KBM-7 (cell line): ENCODE measurements at regions not wholly inside any gene's neighbourhood (a gene's known extent, or its start where the extent isn't known, plus 50 kb on each side); places are given as distances from the start of the nearest gene placed in this dataset.

ENCODE experiments used
- DNase-seq: peaks from one replicate; pipeline ENCODE4 v3.0.0-alpha.2; 2015
- in situ Hi-C: fragments of 300-500 bp; cut with MboI; formaldehyde crosslinking; loops from 2 replicates; pipeline ENCODE4 v1.14.3; 2020; ENCODE audit warnings: low sequenced_read_pairs, low pct_unique_long_range_greater_than_20kb, mixed read lengths

DNA sequence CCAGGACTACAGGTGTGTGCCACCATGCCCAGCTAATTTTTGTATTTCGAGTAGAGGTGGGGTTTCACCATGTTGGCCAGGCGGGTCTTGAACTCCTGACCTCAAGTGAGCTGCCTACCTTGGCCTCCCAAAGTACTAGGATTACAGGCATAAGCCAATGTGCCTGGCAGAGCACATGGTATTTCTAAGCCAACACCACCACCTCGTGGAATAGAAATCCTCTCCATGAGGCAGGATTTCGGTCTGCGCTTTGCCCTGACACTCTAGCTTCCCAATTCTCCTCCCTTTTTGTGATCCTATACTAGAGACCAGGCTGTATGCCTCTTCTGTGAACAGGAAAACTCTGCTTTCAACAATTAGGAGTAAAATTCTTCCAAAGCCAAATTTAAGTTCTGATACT, 372.2 kb downstream of the VGLL3 start:
- DNase-seq: no peak
- in situ Hi-C loops: no loop called here

- DNase-seq: no peak
- in situ Hi-C loops: no loop called here
Observed at GRCh38 chr3:86605166-86605565, 385.8 kb downstream of the VGLL3 start.

GRCh38 chr3:86595696-86596095, 395.3 kb downstream of the VGLL3 start:
- no peak for DNase-seq
- in situ Hi-C loops: no loop called here

- DNase-seq: no peak
- in situ Hi-C loops: no loop called here
Observed at GRCh38 chr3:86594838-86595237, 396.1 kb downstream of the VGLL3 start.

DNA sequence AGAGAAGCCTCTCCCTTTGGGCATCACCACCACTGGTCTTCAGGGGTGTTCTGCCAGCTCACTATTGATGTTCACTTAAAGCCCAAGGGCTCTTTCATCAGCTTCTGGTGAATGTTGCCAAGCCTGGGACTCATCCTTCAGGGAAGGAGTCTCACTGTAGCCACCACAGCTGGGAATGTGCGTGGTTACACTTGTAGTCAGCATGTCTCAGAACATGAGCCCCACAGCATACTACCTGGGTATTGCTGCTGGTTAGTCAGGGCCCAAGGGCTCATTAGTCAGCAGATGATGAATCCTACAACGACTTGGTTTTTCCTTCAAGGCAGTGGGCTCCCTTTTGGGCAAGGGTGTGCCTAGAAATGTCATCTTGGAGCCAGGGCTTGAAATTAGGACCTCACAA, 412.9 kb downstream of the VGLL3 start:
- in situ Hi-C loops: no loop called here
- DNase-seq: no peak

GRCh38 chr3:86563400-86563970, 427.5 kb downstream of the VGLL3 start:
- in situ Hi-C loops: no loop called here
- peak; percentile 40 for DNase-seq

GRCh38 chr3:86562090-86562489, 428.9 kb downstream of the VGLL3 start:
- no peak for DNase-seq

GRCh38 chr3:86561215-86561614, 429.7 kb downstream of the VGLL3 start:
- DNase-seq: no peak
- in situ Hi-C loops: no loop called here

More at GRCh38 chr3:86562090-86562489, 428.9 kb downstream of the VGLL3 start:
- in situ Hi-C loops: no loop called here

GRCh38 chr3:86554383-86554782, 436.6 kb downstream of the VGLL3 start:
- in situ Hi-C loops: no loop called here
- DNase-seq: no peak

- in situ Hi-C loops: no loop called here
- no peak for DNase-seq
Observed at GRCh38 chr3:86547692-86548091, 443.3 kb downstream of the VGLL3 start.

- in situ Hi-C loops: no loop called here
Observed at GRCh38 chr3:86537171-86537570, 453.8 kb downstream of the VGLL3 start.

GRCh38 chr3:86519819-86520218, 471.1 kb downstream of the VGLL3 start:
- in situ Hi-C loops: no loop called here
- no peak for DNase-seq

More at GRCh38 chr3:86537171-86537570, 453.8 kb downstream of the VGLL3 start:
- no peak for DNase-seq

- in situ Hi-C loops: no loop called here
- DNase-seq: no peak
Observed at GRCh38 chr3:86481636-86482035, 509.3 kb downstream of the VGLL3 start.

DNA sequence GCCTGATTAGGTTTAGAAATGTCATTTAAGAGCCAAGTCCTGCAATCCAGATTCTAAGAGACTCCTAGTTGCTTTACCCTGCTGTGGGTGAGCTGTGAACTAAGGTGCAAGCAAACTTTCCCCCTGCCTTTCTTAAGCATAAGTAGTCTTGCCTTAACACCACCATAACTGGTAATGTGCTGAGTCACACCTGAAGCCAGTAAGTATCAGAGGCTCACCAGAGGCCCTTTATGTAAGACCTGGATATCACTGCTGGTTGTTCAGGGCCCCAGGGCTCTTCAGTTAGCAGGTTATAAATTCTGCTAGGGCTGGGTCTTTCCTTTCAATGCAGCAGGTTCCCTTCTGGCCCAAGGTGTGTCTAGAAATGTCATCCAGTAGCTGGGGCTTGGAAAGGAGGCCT, 509.9 kb downstream of the VGLL3 start:
- DNase-seq: no peak
- in situ Hi-C loops: no loop called here

- in situ Hi-C loops: no loop called here
- DNase-seq: no peak
Observed at GRCh38 chr3:86464180-86464579, 526.8 kb downstream of the VGLL3 start.

DNA sequence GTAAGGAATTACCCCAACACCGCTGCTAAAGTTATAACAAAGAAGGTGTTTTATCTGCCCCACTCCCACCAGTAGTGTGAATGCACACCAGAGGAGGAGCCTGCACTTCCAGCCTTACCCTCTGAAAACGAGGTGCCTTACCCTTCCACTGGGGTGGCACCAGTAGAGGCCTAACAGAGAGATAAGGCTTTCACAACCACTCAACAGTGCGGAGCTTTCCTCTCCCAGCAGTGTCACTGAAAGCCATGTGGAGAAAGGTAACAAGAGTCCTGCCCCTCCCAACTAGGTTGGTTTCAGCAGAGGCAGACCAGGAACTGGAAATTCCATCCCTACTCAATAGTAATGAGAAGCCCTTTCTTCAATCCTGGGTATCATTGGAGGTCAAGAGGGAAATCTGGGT, 539.2 kb downstream of the VGLL3 start:
- in situ Hi-C loops: no loop called here

DNA sequence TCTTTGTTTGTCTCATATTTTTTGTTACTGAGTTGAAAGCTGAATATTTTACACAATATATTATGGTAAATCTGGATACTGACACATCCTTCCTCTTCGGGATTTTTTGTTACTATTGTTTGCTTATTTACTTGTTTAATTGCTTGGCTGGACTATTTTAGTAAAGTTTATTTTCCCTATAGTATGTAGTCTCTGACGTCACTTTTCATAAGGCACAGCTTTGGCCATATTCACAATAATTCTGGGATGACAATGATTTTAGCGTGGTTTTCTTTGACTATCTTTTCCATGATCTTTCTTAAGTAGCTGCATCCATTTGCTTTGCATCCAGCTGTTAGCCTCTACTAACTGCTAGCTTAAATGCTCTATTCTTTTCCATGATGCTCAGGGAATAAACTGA, 552.4 kb downstream of the VGLL3 start:
- in situ Hi-C loops: no loop called here

More for the DNA sequence above, 539.2 kb downstream of the VGLL3 start:
- DNase-seq: no peak

DNA sequence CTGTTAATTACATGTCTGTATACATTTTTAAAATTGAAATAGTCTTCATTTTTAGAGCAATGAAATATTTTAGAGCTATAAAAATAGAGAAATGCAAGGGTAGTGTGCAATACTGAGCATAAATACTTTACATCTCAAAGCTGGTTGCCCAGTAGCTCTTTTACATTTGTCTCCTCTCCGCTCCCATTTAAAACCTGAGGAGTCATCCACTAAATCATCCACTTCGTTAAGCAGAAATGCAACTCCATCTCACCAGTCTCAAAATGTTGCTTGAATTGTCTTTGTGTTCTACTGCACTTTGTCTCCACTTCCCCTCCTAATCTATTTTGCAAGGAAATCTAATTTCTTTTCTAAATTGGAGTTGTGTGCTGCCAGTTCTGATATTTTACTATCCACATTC, 563.6 kb downstream of the VGLL3 start:
- in situ Hi-C loops: no loop called here

More for the DNA sequence above, 552.4 kb downstream of the VGLL3 start:
- no peak for DNase-seq

DNA sequence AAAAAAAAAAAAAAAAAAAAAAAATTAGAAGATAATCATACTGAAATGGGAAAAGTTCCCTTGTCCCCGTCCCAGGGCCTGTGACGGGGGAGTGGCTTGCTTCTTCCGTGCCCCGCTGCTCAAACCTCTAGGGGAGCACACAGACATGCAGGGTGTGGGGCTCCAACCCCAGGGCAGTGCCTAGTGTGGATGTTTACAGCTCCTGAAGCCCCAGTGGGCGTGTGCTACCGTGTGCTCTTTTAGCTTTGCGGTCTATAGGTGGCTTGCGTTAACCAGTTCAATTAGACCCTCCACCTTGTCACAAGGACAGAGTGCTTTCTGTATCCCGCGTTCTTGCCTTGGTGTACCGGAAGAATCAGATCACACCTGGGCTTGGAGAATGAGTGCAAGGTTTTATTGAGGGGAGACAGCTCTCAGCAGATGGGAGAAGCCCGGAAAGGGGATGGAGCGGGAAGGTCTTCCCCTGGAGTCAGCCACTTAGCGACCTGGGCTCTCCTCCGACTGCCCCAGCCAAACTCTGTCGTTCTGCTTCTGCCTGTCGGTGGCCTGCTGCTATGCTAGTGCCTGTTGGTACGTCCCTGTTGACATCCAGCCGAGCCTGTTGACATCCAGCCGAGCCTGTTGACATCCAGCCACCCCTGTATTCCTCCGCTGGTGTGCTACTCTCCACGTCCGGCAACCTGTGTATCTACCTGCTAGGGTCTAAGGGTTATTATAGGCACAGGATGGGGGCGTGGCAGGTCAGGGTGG, 569.8 kb downstream of the VGLL3 start:
- in situ Hi-C loops: no loop called here
- no peak for DNase-seq

More for the DNA sequence above, 563.6 kb downstream of the VGLL3 start:
- no peak for DNase-seq

- in situ Hi-C loops: no loop called here
- DNase-seq: no peak
Observed at GRCh38 chr3:86418861-86419260, 572.1 kb downstream of the VGLL3 start.

DNA sequence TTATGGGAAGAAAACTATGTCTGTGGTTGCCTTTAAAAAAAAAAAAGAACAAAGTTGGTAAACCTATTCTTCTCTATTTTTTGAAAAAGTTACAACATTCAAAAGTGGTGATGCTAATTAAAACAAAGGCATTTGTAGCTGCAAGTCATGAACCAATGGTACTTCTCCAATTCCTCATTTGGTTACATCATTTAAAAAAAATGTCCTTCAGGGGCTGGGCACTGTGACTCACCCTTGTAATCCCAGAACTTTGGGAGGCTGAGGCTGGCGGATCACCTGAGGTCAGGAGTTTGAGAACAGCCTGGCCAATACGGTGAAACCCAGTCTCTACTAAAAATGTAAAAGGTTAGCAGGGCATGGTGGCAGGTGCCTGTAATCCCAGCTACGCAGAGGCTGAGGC, 574.6 kb downstream of the VGLL3 start:
- DNase-seq: no peak

More for the DNA sequence above, 574.6 kb downstream of the VGLL3 start:
- in situ Hi-C loops: no loop called here
